SK-N-SH treated with all-trans-retinoic acid at 6 μM for 48 hours (cell line): ENCODE measurements at regions not wholly inside any gene's neighbourhood (a gene's known extent, or its start where the extent isn't known, plus 50 kb on each side); places are given as distances from the start of the nearest gene placed in this dataset.

Experiments used
- ATAC-seq: fragments of 200-7000 bp; cut with Tn5 transposase; 3 replicates; pipeline ENCODE4 v1.9.1; 2020; ENCODE audit warnings: mild to moderate bottlenecking, moderate library complexity
- ARNTL ChIP-seq: fragments of 450-650 bp; formaldehyde crosslinking; IDR thresholded peaks from 2 replicates; pipeline ENCODE4 v1.5.0; 2020; ENCODE audit warnings: low read depth, mild to moderate bottlenecking, moderate library complexity, borderline replicate concordance
- BACH2 ChIP-seq: fragments of 250-450 bp; sonication (Bioruptor Pico); IDR thresholded peaks from 2 replicates; pipeline ENCODE4 v1.9.0; 2021; ENCODE audit warnings: mild to moderate bottlenecking, borderline replicate concordance
- CREB5 ChIP-seq: fragments of 250-450 bp; sonication (Bioruptor Pico); IDR thresholded peaks from 2 replicates; pipeline ENCODE4 v1.5.1; 2020; ENCODE audit warnings: low read depth, mild to moderate bottlenecking, moderate library complexity
- CSDC2 ChIP-seq: fragments of 250-450 bp; sonication (Bioruptor Pico); IDR thresholded peaks from 2 replicates; pipeline ENCODE4 v1.5.0; 2020; ENCODE audit warnings: mild to moderate bottlenecking, moderate library complexity
- CSRNP3 ChIP-seq: fragments of 250-450 bp; sonication (Bioruptor Pico); IDR thresholded peaks from 2 replicates; pipeline ENCODE4 v1.5.1; 2021; ENCODE audit warnings: mild to moderate bottlenecking, moderate library complexity
- ESRRG ChIP-seq: fragments of 250-450 bp; sonication (Bioruptor Pico); IDR thresholded peaks from 2 replicates; pipeline ENCODE4 v1.6.1; 2021; ENCODE audit warnings: mild to moderate bottlenecking
- GLIS3 ChIP-seq: fragments of 250-450 bp; sonication (Bioruptor Pico); IDR thresholded peaks from 2 replicates; pipeline ENCODE4 v1.5.0; 2020; ENCODE audit warnings: mild to moderate bottlenecking, moderate library complexity
- ISL1 ChIP-seq: fragments of 250-450 bp; sonication (Bioruptor Pico); IDR thresholded peaks from 2 replicates; pipeline ENCODE4 v2.1.2; 2022; ENCODE audit warnings: mild to moderate bottlenecking, moderate library complexity
- OSR1 ChIP-seq: fragments of 250-450 bp; sonication (Bioruptor Pico); IDR thresholded peaks from 2 replicates; pipeline ENCODE4 v1.8.0; 2022; ENCODE audit warnings: moderate library complexity, mild to moderate bottlenecking, inconsistent platforms
- PPARA ChIP-seq: fragments of 250-450 bp; sonication (Bioruptor Pico); IDR thresholded peaks from 2 replicates; pipeline ENCODE4 v1.5.0; 2020; ENCODE audit warnings: mild to moderate bottlenecking, borderline replicate concordance
- RARB ChIP-seq: fragments of 250-450 bp; sonication (Bioruptor Pico); IDR thresholded peaks from 2 replicates; pipeline ENCODE4 v1.8.0; 2021; ENCODE audit warnings: mild to moderate bottlenecking, moderate library complexity
- SNAI2 ChIP-seq: fragments of 250-450 bp; sonication (Bioruptor Pico); IDR thresholded peaks from 2 replicates; pipeline ENCODE4 v1.5.0; 2020; ENCODE audit warnings: mild to moderate bottlenecking, moderate library complexity
- TOX ChIP-seq: fragments of 250-450 bp; sonication (Bioruptor Pico); IDR thresholded peaks from 2 replicates; pipeline ENCODE4 v1.8.0; 2021; ENCODE audit warnings: mild to moderate bottlenecking, moderate library complexity, borderline replicate concordance
- TSHZ2 ChIP-seq: fragments of 250-450 bp; sonication (Bioruptor Pico); IDR thresholded peaks from 2 replicates; pipeline ENCODE4 v1.5.0; 2020; ENCODE audit warnings: mild to moderate bottlenecking, moderate library complexity
- ZFP3 ChIP-seq: fragments of 250-450 bp; sonication (Bioruptor Pico); IDR thresholded peaks from 2 replicates; pipeline ENCODE4 v1.5.0; 2020; ENCODE audit warnings: mild to moderate bottlenecking, moderate library complexity
- ZFP30 ChIP-seq: fragments of 450-650 bp; formaldehyde crosslinking; IDR thresholded peaks from 2 replicates; pipeline ENCODE4 v1.5.0; 2022; ENCODE audit warnings: mild to moderate bottlenecking, moderate library complexity
- ZNF565 ChIP-seq: fragments of 450-650 bp; formaldehyde crosslinking; conservative IDR thresholded peaks from 2 replicates; pipeline ENCODE4 v1.5.0; 2020; ENCODE audit warnings: low read depth, mild to moderate bottlenecking, moderate library complexity
- ZNF70 ChIP-seq: fragments of 450-650 bp; formaldehyde crosslinking; IDR thresholded peaks from 2 replicates; pipeline ENCODE4 v1.5.0; 2020; ENCODE audit warnings: mild to moderate bottlenecking, moderate library complexity
- ZNF8 ChIP-seq: fragments of 450-650 bp; formaldehyde crosslinking; IDR thresholded peaks from 2 replicates; pipeline ENCODE4 v1.5.0; 2020; ENCODE audit warnings: mild to moderate bottlenecking, moderate library complexity
- TF ChIP-seq, protein P1 (sequence below): fragments of 250-450 bp; sonication (Bioruptor Pico); IDR thresholded peaks from 2 replicates; pipeline ENCODE4 v1.8.0; 2020; ENCODE audit warnings: mild to moderate bottlenecking, moderate library complexity, borderline replicate concordance
- TF ChIP-seq, protein P2 (sequence below): fragments of 250-450 bp; sonication (Bioruptor Pico); IDR thresholded peaks from 2 replicates; pipeline ENCODE4 v1.8.0; 2021; ENCODE audit warnings: low read depth, mild to moderate bottlenecking, moderate library complexity, borderline replicate concordance

GRCh38 chr10:35769795-35770194, 127.7 kb upstream of the FZD8 start:
- ATAC-seq: no peak
- no peak for TF ChIP-seq TSHZ2 (CRISPR knock-in tag)

DNA sequence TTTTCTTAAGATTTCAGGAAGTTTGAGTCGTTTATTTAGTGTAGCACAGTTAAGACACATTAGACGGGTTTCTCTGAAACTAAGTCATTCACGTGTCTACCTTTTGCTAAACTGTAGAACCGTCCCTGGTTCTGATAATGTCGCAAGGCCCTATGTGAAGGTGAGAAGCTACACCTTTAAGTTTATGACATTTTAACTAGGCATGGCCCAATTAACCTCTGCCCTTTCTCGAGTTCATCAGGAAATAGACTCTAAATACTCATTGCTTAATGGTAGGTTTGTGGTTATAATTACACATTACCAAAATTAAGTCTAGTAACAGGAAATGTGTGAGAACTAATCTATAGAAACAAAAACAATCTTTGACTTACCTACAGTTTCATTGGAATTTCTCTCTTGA, 126.6 kb upstream of the FZD8 start:
- no peak for TF ChIP-seq ZFP30
- no peak for ATAC-seq

DNA sequence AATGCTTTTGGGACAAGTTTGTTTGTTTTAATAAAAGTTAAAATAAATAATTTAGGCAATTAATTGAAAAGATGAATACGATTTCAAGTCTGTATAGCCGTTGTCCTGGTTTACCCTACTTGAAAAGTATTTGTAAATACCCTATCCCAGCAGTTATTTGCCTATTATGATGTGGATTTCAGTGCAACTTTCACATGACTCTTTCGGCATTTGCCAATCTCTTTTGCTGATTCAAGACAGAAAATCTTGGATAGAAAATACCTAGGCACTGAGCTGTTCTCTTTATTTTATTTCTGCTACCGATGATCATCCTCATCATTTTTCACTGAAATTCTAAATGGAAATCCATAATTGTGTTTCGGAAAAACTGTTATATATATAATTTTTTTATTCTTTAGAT, 125.9 kb upstream of the FZD8 start:
- TF ChIP-seq, protein P1, sequence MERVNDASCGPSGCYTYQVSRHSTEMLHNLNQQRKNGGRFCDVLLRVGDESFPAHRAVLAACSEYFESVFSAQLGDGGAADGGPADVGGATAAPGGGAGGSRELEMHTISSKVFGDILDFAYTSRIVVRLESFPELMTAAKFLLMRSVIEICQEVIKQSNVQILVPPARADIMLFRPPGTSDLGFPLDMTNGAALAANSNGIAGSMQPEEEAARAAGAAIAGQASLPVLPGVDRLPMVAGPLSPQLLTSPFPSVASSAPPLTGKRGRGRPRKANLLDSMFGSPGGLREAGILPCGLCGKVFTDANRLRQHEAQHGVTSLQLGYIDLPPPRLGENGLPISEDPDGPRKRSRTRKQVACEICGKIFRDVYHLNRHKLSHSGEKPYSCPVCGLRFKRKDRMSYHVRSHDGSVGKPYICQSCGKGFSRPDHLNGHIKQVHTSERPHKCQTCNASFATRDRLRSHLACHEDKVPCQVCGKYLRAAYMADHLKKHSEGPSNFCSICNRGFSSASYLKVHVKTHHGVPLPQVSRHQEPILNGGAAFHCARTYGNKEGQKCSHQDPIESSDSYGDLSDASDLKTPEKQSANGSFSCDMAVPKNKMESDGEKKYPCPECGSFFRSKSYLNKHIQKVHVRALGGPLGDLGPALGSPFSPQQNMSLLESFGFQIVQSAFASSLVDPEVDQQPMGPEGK (CRISPR knock-in tag): no peak
- TF ChIP-seq SNAI2 (CRISPR knock-in tag): no peak
- TF ChIP-seq OSR1 (CRISPR knock-in tag): no peak
- TF ChIP-seq ISL1 (CRISPR knock-in tag): no peak
- no peak for TF ChIP-seq ESRRG (CRISPR knock-in tag)
- TF ChIP-seq CSDC2 (CRISPR knock-in tag): no peak
- TF ChIP-seq ZNF70 (CRISPR knock-in tag): no peak
- TF ChIP-seq, protein P2, sequence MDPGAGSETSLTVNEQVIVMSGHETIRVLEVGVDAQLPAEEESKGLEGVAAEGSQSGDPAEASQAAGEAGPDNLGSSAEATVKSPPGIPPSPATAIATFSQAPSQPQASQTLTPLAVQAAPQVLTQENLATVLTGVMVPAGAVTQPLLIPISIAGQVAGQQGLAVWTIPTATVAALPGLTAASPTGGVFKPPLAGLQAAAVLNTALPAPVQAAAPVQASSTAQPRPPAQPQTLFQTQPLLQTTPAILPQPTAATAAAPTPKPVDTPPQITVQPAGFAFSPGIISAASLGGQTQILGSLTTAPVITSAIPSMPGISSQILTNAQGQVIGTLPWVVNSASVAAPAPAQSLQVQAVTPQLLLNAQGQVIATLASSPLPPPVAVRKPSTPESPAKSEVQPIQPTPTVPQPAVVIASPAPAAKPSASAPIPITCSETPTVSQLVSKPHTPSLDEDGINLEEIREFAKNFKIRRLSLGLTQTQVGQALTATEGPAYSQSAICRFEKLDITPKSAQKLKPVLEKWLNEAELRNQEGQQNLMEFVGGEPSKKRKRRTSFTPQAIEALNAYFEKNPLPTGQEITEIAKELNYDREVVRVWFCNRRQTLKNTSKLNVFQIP: no peak
- no peak for TF ChIP-seq PPARA (CRISPR knock-in tag)
- no peak for TF ChIP-seq TOX (CRISPR knock-in tag)
- no peak for TF ChIP-seq CREB5 (CRISPR knock-in tag)
- TF ChIP-seq RARB: no peak
- TF ChIP-seq ZFP3 (CRISPR knock-in tag): no peak
- TF ChIP-seq TSHZ2 (CRISPR knock-in tag): no peak
- no peak for TF ChIP-seq CSRNP3 (CRISPR knock-in tag)
- no peak for TF ChIP-seq GLIS3 (CRISPR knock-in tag)
- TF ChIP-seq ARNTL (CRISPR knock-in tag): no peak
- no peak for TF ChIP-seq ZNF8 (CRISPR knock-in tag)
- no peak for TF ChIP-seq BACH2
- no peak for TF ChIP-seq ZNF565 (CRISPR knock-in tag)
- ATAC-seq: no peak
